ENCODE measurements at regions not wholly inside any gene's neighbourhood (a gene's known extent, or its start where the extent isn't known, plus 50 kb on each side); places are given as distances from the start of the nearest gene placed in this dataset.

GRCh38 chr1:79929356-79929755, 922.8 kb upstream of the ADGRL4 start (continued):
- TF ChIP-seq EZH2 (IDR thresholded peaks at IDR 0.05; ENCODE audit: borderline replicate concordance, insufficient read depth, low read length, poor library complexity, severe bottlenecking), result no peak

GRCh38 chr1:79928901-79929300, 922.4 kb upstream of the ADGRL4 start:
- no peaks in the 10 kb centered on the region for H3K79me2 ChIP-seq (replicated peaks; ENCODE audit: insufficient read depth, low read length)
- H3K9ac ChIP-seq (ENCODE audit: low read length), result no peak overlapping the region
- TF ChIP-seq EZH2 (IDR thresholded peaks at IDR 0.05; ENCODE audit: borderline replicate concordance, insufficient read depth, low read length, poor library complexity, severe bottlenecking) (no peak), MXI1 (conservative IDR thresholded peaks at IDR 0.05; ENCODE audit: poor library complexity, severe bottlenecking) (no peak)
- no peaks in the 10 kb centered on the region for H3F3A ChIP-seq (ENCODE audit: insufficient read depth, low read length, poor library complexity, severe bottlenecking)
- no peak overlapping the region for H3K4me3 ChIP-seq (ENCODE audit: low read length)
- H3K9me3 ChIP-seq (ENCODE audit: low read length), result peaks cover 3% of the 10 kb centered on the region
- no peak overlapping the region for H3K27ac ChIP-seq (ENCODE audit: low read length)
- no peaks in the 10 kb centered on the region for H3K27me3 ChIP-seq (ENCODE audit: insufficient read depth, low read depth, low read length)
- no peak overlapping the region for H3K4me2 ChIP-seq (ENCODE audit: low read length)
- H4K20me1 ChIP-seq (ENCODE audit: insufficient read depth), result no peaks in the 10 kb centered on the region
- no peaks in the 10 kb centered on the region for H3K9me2 ChIP-seq (ENCODE audit: insufficient read depth, low read length)
- H3K36me3 ChIP-seq (ENCODE audit: insufficient read depth, low read length), result no peaks in the 10 kb centered on the region
- H2AFZ ChIP-seq (ENCODE audit: low read depth, low read length), result no peak overlapping the region

- H3K9ac ChIP-seq (ENCODE audit: low read length), result no peak overlapping the region
- no peaks in the 10 kb centered on the region for H3K79me2 ChIP-seq (replicated peaks; ENCODE audit: insufficient read depth, low read length)
- H3K4me3 ChIP-seq (ENCODE audit: low read length), result no peak overlapping the region
- TF ChIP-seq EP300 (conservative IDR thresholded peaks at IDR 0.05; ENCODE audit: poor library complexity, severe bottlenecking) (no peak), POLR2AphosphoS5 (IDR thresholded peaks at IDR 0.05) (no peak), RAD21 (conservative IDR thresholded peaks at IDR 0.05) (no peak), REST (IDR thresholded peaks at IDR 0.05; ENCODE audit: borderline replicate concordance) (no peak), CTCF (IDR thresholded peaks at IDR 0.05; ENCODE audit: poor library complexity, severe bottlenecking) (no peak), SMC3 (conservative IDR thresholded peaks at IDR 0.05; ENCODE audit: poor library complexity) (no peak), TAF1 (IDR thresholded peaks at IDR 0.05; ENCODE audit: low read depth) (no peak)
- H2AFZ ChIP-seq (ENCODE audit: low read depth, low read length), result no peak overlapping the region
- peaks cover 11% of the 10 kb centered on the region for H3K9me3 ChIP-seq (ENCODE audit: low read length)
- no peak overlapping the region for H3K4me2 ChIP-seq (ENCODE audit: low read length)
- no peaks in the 10 kb centered on the region for H3K27me3 ChIP-seq (ENCODE audit: insufficient read depth, low read depth, low read length)
- no peaks in the 10 kb centered on the region for H3F3A ChIP-seq (ENCODE audit: insufficient read depth, low read length, poor library complexity, severe bottlenecking)
- H3K9me2 ChIP-seq (ENCODE audit: insufficient read depth, low read length), result no peaks in the 10 kb centered on the region
- no peaks in the 10 kb centered on the region for H4K20me1 ChIP-seq (ENCODE audit: insufficient read depth)
- H3K27ac ChIP-seq (ENCODE audit: low read length), result no peak overlapping the region
- no peaks in the 10 kb centered on the region for H3K36me3 ChIP-seq (ENCODE audit: insufficient read depth, low read length)
Measured at GRCh38 chr1:79920960-79921669, 914.6 kb upstream of the ADGRL4 start.

Measured in neural cell (in vitro differentiated cells).